Activated CD8-positive, alpha-beta memory T cell treated with anti-CD3 and anti-CD28 coated beads, Interleukin-2, amount 10 ng/mL, durations not matched to agents 7 days and 5 days (primary cell): ENCODE measurements at regions not wholly inside any gene's neighbourhood (a gene's known extent, or its start where the extent isn't known, plus 50 kb on each side); places are given as distances from the start of the nearest gene placed in this dataset.
A peak's percentile ranks its signal among the peaks of the same experiment; 100 is the strongest.

Experiments used
- ATAC-seq: fragments of 150-1000 bp; cut with Tn5 transposase; one replicate; pipeline ENCODE4 v1.10.0; 2021; ENCODE audit warnings: moderate library complexity
- CTCF ChIA-PET: fragments of 350-600 bp; sonication (Branson Sonifier 250); formaldehyde crosslinking; loops from one replicate; lab custom pipeline; 2021; ENCODE audit warnings: antibody characterized with exemption; lab: Charles Lee
- DNase-seq: peaks from one replicate; pipeline ENCODE4 v3.0.0-alpha.2; 2020
- H3K27ac Mint-ChIP-seq: one replicate; pipeline ENCODE4 v1.8.0; 2021; ENCODE audit warnings: mild to moderate bottlenecking, mixed read lengths
- H3K27me3 Mint-ChIP-seq: one replicate; pipeline ENCODE4 v1.8.0; 2021; ENCODE audit warnings: mixed read lengths
- H3K36me3 Mint-ChIP-seq: one replicate; pipeline ENCODE4 v1.8.0; 2021; ENCODE audit warnings: mild to moderate bottlenecking, mixed read lengths
- H3K4me1 Mint-ChIP-seq: one replicate; pipeline ENCODE4 v1.8.0; 2021; ENCODE audit warnings: mixed read lengths
- H3K4me3 Mint-ChIP-seq: one replicate; pipeline ENCODE4 v1.8.0; 2021; ENCODE audit warnings: mild to moderate bottlenecking, moderate library complexity, mixed read lengths
- H3K9me3 Mint-ChIP-seq: one replicate; pipeline ENCODE4 v1.8.0; 2022; ENCODE audit warnings: low read depth, mixed read lengths

- no peaks in the 10 kb centered on the region for H3K36me3 Mint-ChIP-seq
- DNase-seq = no peak
- peaks cover 9% of the 10 kb centered on the region for H3K4me1 Mint-ChIP-seq
- no peak overlapping the region for H3K27ac Mint-ChIP-seq
- no peaks in the 10 kb centered on the region for H3K9me3 Mint-ChIP-seq
- peaks cover 32% of the 10 kb centered on the region for H3K27me3 Mint-ChIP-seq
- H3K4me3 Mint-ChIP-seq = no peak overlapping the region
- CTCF ChIA-PET = interaction anchor here (0.8 kb wide), 1 partner anchor 606 kb away, joined by 5 read pairs; no protein-coding TSS in a partner anchor
- no peak for ATAC-seq
These were observed 57.6 kb upstream of the RTL6 start for GRCh38 chr22:44555597-44555996.

- Mint-ChIP-seq H3K9me3 (no peaks in the 10 kb centered on the region), H3K4me3 (no peak overlapping the region), H3K4me1 (peaks cover 9% of the 10 kb centered on the region), H3K27me3 (peaks cover 31% of the 10 kb centered on the region), H3K27ac (no peak overlapping the region), H3K36me3 (no peaks in the 10 kb centered on the region)
- no peak for ATAC-seq
- CTCF ChIA-PET = no interaction called here
- DNase-seq = no peak
These were observed 57.0 kb upstream of the RTL6 start for GRCh38 chr22:44555046-44555445.

- H3K9me3 Mint-ChIP-seq = no peaks in the 10 kb centered on the region
- H3K27me3 Mint-ChIP-seq = peaks cover 30% of the 10 kb centered on the region
- no peak overlapping the region for H3K4me3 Mint-ChIP-seq
- no peaks in the 10 kb centered on the region for H3K36me3 Mint-ChIP-seq
- ATAC-seq (no peak), DNase-seq (no peak)
- peaks cover 9% of the 10 kb centered on the region for H3K4me1 Mint-ChIP-seq
- CTCF ChIA-PET = no interaction called here
- no peak overlapping the region for H3K27ac Mint-ChIP-seq
These were observed 56.4 kb upstream of the RTL6 start for GRCh38 chr22:44554411-44554810.

GRCh38 chr22:44550711-44551491 lies 52.9 kb upstream of the RTL6 start:
- Mint-ChIP-seq H3K36me3 (no peaks in the 10 kb centered on the region), H3K9me3 (no peaks in the 10 kb centered on the region), H3K27me3 (peaks cover 29% of the 10 kb centered on the region), H3K4me1 (peaks cover 9% of the 10 kb centered on the region), H3K4me3 (no peak overlapping the region), H3K27ac (no peak overlapping the region)
- ATAC-seq (peak; percentile 27), DNase-seq (peak; percentile 47)
- CTCF ChIA-PET = interaction anchor here (1.2 kb wide), 1 partner anchor 10 kb away, joined by 3 read pairs; no protein-coding TSS in a partner anchor

GRCh38 chr22:44549701-44550100 lies 51.7 kb upstream of the RTL6 start:
- ATAC-seq = no peak
- DNase-seq = peak; percentile 4
- no peak overlapping the region for H3K27ac Mint-ChIP-seq
- H3K9me3 Mint-ChIP-seq = no peaks in the 10 kb centered on the region
- H3K36me3 Mint-ChIP-seq = no peaks in the 10 kb centered on the region
- CTCF ChIA-PET = interaction anchor here (1.2 kb wide), 1 partner anchor 11 kb away, joined by 3 read pairs; no protein-coding TSS in a partner anchor
- peaks cover 9% of the 10 kb centered on the region for H3K4me1 Mint-ChIP-seq
- H3K4me3 Mint-ChIP-seq = no peak overlapping the region
- H3K27me3 Mint-ChIP-seq = peaks cover 17% of the 10 kb centered on the region

GRCh38 chr22:44548981-44549380 lies 50.9 kb upstream of the RTL6 start:
- Mint-ChIP-seq H3K27ac (no peak overlapping the region), H3K9me3 (no peaks in the 10 kb centered on the region), H3K36me3 (no peaks in the 10 kb centered on the region), H3K4me3 (no peak overlapping the region), H3K4me1 (peaks cover 9% of the 10 kb centered on the region), H3K27me3 (peaks cover 17% of the 10 kb centered on the region)
- ATAC-seq = no peak
- CTCF ChIA-PET = no interaction called here
- DNase-seq = no peak
